Astrocyte (in vitro differentiated cells and primary cell): ENCODE measurements at regions not wholly inside any gene's neighbourhood (a gene's known extent, or its start where the extent isn't known, plus 50 kb on each side); places are given as distances from the start of the nearest gene placed in this dataset.

Experiments
- EZH2 ChIP-seq: IDR thresholded peaks from 2 replicates; pipeline ENCODE4 v1.6.1; 2012; ENCODE audit warnings: mild to moderate bottlenecking, low read length, inconsistent platforms; ENCODE audit not compliant: insufficient read depth
- TF ChIP-seq, protein P1 (sequence below): IDR thresholded peaks from 2 replicates; pipeline ENCODE4 v1.5.1; 2011; ENCODE audit warnings: low read depth, mild to moderate bottlenecking, inconsistent platforms, low read length, moderate library complexity; ENCODE audit not compliant: insufficient read depth

DNA sequence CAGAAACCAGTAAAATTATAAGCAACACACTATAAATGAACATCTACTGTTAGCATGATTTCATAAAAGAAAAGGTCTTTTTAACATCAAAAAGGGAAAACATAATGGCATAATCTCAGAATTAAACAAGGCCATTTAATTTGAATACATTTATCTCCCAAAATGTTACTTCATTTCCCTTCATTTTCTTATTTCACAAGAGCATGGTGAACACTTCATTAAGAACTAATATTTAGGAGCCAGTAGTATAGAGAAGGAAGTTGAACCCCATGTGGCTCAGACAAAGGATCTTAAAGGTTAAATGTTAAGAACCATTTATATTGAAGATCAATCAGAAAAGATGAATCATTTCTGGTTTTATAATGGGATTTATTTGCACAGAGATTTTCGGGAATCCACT is 981.7 kb downstream of the TTLL7 start:
- TF ChIP-seq, protein P1, sequence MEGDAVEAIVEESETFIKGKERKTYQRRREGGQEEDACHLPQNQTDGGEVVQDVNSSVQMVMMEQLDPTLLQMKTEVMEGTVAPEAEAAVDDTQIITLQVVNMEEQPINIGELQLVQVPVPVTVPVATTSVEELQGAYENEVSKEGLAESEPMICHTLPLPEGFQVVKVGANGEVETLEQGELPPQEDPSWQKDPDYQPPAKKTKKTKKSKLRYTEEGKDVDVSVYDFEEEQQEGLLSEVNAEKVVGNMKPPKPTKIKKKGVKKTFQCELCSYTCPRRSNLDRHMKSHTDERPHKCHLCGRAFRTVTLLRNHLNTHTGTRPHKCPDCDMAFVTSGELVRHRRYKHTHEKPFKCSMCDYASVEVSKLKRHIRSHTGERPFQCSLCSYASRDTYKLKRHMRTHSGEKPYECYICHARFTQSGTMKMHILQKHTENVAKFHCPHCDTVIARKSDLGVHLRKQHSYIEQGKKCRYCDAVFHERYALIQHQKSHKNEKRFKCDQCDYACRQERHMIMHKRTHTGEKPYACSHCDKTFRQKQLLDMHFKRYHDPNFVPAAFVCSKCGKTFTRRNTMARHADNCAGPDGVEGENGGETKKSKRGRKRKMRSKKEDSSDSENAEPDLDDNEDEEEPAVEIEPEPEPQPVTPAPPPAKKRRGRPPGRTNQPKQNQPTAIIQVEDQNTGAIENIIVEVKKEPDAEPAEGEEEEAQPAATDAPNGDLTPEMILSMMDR: no peak
- TF ChIP-seq EZH2: no peak
